ENCODE measurements at regions not wholly inside any gene's neighbourhood (a gene's known extent, or its start where the extent isn't known, plus 50 kb on each side); places are given as distances from the start of the nearest gene placed in this dataset.
A peak's percentile ranks its signal among the peaks of the same experiment; 100 is the strongest.

GRCh38 chr4:123338715-123339114 lies 57.9 kb upstream of the SPRY1 start:
- no peak for TF ChIP-seq POLR2A (IDR thresholded peaks at IDR 0.05)
- peak in 1 of 2 donors; percentile 27 for TF ChIP-seq POLR2AphosphoS5 (IDR thresholded peaks at IDR 0.05; ENCODE audit: insufficient read depth in 1 of 2, low read depth in 1 of 2)

Measured in vagina (tissue), 2 donors.